Activated CD8-positive, alpha-beta memory T cell treated with anti-CD3 and anti-CD28 coated beads for 36 hours (primary cell): ENCODE measurements at regions not wholly inside any gene's neighbourhood (a gene's known extent, or its start where the extent isn't known, plus 50 kb on each side); places are given as distances from the start of the nearest gene placed in this dataset.

Source experiments
- CTCF ChIA-PET: fragments of 350-600 bp; sonication (Branson Sonifier 250); formaldehyde crosslinking; loops from one replicate; lab custom pipeline; 2021; ENCODE audit warnings: antibody characterized with exemption; lab: Charles Lee
- POLR2A ChIA-PET: fragments of 350-600 bp; sonication (Branson Sonifier 250); formaldehyde crosslinking; loops from one replicate; lab custom pipeline; 2021; ENCODE audit warnings: antibody characterized with exemption; lab: Charles Lee

GRCh38 chr7:45482451-45482850 lies 91.7 kb upstream of the ADCY1 start:
- ChIA-PET POLR2A (no interaction called here), CTCF (no interaction called here)

- ChIA-PET POLR2A (no interaction called here), CTCF (no interaction called here)
These were observed 90.1 kb upstream of the ADCY1 start for GRCh38 chr7:45484094-45484493.

- ChIA-PET CTCF (no interaction called here), POLR2A (no interaction called here)
These were observed 87.6 kb upstream of the ADCY1 start for GRCh38 chr7:45486575-45486974.

- ChIA-PET CTCF (no interaction called here), POLR2A (no interaction called here)
These were observed 79.3 kb upstream of the ADCY1 start for GRCh38 chr7:45494885-45495284.

GRCh38 chr7:45495618-45496017 lies 78.5 kb upstream of the ADCY1 start:
- ChIA-PET POLR2A (no interaction called here), CTCF (no interaction called here)

GRCh38 chr7:45500257-45500656 lies 73.9 kb upstream of the ADCY1 start:
- CTCF ChIA-PET, result no interaction called here
- POLR2A ChIA-PET, result no interaction called here

- POLR2A ChIA-PET, result no interaction called here
- CTCF ChIA-PET, result no interaction called here
These were observed 72.4 kb upstream of the ADCY1 start for GRCh38 chr7:45501791-45502190.

GRCh38 chr7:45506059-45506458 lies 68.1 kb upstream of the ADCY1 start:
- CTCF ChIA-PET, result no interaction called here

GRCh38 chr7:45509222-45509621 lies 64.9 kb upstream of the ADCY1 start:
- ChIA-PET CTCF (no interaction called here), POLR2A (no interaction called here)

More at GRCh38 chr7:45506059-45506458, 68.1 kb upstream of the ADCY1 start:
- POLR2A ChIA-PET, result no interaction called here

- POLR2A ChIA-PET, result no interaction called here
- CTCF ChIA-PET, result no interaction called here
These were observed 62.2 kb upstream of the ADCY1 start for GRCh38 chr7:45511721-45512597.

GRCh38 chr7:45514944-45515343 lies 59.2 kb upstream of the ADCY1 start:
- ChIA-PET CTCF (no interaction called here), POLR2A (no interaction called here)

- ChIA-PET CTCF (no interaction called here), POLR2A (no interaction called here)
These were observed 58.8 kb upstream of the ADCY1 start for GRCh38 chr7:45515346-45515745.
